ENCODE measurements at regions not wholly inside any gene's neighbourhood (a gene's known extent, or its start where the extent isn't known, plus 50 kb on each side); places are given as distances from the start of the nearest gene placed in this dataset.
"Not testable (repeated sequence)": the region's sequence is repeated elsewhere in the genome, so short reads cannot be mapped to it uniquely, and the experiment has no call there.

GRCh38 chr10:94129393-94130130, 135.8 kb downstream of the PLCE1 start:
- no peak for DNase-seq

GRCh38 chr10:94131885-94132284, 138.2 kb downstream of the PLCE1 start:
- peak in 1 of 2 experiments; percentile 8 for DNase-seq

DNA sequence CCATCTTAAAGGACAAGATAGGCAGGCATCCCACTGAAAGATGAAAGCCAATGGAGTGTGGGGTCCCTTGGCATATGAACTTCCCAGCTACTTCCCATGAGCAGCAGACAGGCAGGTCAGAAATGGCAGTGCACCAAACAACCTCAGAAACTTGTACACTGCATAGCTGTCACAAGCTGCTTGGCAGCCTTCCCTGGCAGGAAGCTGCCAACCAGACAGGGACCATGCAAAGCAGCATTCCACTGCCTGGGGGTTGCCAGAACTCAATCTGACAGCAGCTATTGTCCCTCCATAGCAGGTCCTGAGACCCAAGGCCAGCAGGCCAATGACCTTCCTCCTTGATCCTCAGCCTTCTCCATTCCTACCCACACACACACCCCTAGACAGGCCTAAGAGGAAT, 139.5 kb downstream of the PLCE1 start:
- DNase-seq: peak; percentile 46 to 78

DNA sequence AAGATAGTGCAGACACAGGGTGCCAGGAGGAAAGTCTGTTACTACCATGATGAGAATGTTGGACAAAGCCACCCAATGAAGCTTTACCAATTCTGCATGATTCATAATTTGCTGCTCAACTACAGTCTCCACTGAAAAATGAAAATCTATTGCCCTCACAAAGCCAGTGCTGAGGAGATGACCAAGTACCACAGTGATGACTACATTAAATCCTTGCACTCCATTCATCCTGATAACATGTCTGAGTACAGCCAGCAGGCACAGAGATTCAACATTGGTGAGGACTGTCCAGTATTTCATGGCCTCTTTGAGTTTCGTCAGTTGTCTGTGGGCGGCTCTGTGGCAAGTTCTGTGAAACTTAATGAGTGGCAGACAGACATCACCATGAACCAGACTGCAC, 144.0 kb downstream of the PLCE1 start:
- peak in 1 of 2 experiments; percentile 38 for DNase-seq

DNA sequence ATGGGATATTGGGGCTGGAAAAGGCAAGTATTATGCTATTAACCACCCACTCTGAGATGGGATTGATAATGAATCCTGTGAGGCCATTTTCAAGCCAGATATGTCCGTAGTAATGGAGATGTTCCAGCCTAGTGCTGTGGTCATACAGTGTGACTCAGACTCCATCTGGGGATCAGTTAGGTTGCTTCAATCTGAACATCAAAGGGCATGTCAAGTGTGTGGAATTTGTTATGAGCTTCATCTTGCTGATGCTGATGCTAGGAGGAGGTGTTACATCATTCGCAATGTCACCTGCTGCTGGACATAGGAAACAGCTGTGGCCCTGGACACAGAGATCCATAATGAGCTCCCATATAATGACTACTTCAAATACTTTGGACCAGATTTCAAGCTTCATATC, 144.7 kb downstream of the PLCE1 start:
- DNase-seq: no peak

- no peak for DNase-seq
Observed at GRCh38 chr10:94143261-94143660, 149.5 kb downstream of the PLCE1 start.

- no peak for DNase-seq
Observed at GRCh38 chr10:94146313-94146712, 152.6 kb downstream of the PLCE1 start.

DNA sequence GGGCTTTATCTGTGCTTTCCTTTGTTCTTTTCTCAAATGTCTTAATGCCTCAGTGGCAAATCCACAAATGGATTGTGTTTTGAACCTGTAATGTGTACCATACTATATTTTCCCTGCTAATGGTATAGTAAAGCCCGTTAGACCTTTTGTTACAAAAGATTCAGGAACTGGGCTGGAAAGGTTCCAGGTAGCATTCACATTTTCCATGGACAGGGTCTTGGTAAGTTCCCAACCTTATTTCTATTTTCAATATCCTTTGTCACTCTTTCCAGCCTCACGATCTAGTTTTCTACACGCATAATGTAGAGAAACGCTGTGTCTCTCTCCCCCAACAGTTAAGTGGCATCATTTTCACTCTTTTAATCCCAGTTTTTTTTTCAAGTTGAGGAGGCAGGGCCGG, 153.0 kb downstream of the PLCE1 start:
- no peak for DNase-seq

- no peak for DNase-seq
Observed at GRCh38 chr10:94149702-94150101, 156.0 kb downstream of the PLCE1 start.

DNA sequence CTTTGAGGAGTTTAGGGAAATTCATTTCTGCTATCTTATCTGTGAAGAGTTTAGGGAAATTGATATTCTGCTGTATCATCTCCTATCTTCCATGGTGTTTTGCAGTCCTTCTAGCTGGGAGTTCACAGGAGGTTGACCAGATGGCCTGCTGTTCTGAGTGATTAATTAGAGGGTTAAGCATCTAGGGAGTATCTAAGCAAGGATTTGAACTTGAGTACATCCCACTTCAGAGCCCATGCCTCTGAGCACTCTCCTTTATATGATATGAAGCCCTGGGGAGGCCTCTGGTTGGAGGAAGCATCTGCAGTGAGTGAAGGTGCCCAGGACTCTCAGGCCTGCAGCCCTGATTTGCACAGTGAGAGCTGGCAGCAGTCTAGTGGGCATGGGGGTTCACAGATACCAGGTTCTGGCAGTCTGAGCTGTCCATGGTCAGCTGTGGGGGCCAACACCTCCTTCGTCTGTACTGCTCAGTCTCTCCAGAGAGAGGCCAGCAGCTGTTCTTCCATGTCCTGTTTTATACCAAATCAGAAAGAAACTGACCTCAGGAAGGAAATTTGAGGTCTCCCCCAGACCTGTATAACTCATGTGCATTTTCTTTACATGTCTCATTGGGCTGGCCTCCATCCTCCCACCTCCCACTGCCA, 156.9 kb downstream of the PLCE1 start:
- DNase-seq: no peak

- DNase-seq: no peak
Observed at GRCh38 chr10:94155722-94156271, 162.1 kb downstream of the PLCE1 start.

DNA sequence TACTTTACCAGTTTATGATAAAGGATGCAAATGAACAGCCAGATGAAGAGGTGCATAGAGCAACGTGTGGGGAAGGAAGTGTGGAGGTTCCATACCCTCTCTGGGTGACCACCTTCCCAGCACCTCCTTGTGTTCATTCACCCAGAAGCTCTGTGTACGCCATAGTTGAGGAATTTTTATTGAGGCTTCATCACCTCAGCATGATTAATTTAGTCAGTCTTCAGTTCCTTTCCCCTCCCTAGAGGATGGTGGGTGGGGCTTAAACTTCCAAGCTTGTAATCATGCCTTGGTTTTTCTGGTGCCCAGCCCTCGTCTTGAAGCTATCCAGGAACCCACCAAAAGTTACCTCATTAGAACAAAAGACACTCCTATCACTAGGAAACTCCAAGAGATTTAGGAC, 162.7 kb downstream of the PLCE1 start:
- no peak for DNase-seq

DNA sequence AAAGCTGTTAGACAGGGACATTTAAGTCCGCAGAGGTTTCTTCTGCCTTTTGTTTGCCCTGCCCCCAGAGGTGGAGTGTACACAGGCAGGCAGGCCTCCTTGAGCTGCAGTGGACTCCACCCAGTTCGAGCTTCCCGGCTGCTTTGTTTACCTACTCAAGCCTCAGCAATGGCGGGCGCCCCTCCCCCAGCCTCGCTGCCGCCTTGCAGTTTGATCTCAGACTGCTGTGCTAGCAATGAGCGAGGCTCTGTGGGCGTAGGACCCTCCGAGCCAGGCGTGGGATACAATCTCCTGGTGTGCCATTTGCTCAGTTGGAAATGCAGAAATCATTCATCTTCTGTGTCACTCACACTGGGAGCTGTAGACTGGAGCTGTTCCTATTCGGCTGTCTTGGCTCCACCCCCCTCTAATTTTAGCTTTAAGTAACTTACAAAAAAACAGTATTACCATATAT, 171.5 kb downstream of the PLCE1 start:
- not testable (repeated sequence) for DNase-seq

DNA sequence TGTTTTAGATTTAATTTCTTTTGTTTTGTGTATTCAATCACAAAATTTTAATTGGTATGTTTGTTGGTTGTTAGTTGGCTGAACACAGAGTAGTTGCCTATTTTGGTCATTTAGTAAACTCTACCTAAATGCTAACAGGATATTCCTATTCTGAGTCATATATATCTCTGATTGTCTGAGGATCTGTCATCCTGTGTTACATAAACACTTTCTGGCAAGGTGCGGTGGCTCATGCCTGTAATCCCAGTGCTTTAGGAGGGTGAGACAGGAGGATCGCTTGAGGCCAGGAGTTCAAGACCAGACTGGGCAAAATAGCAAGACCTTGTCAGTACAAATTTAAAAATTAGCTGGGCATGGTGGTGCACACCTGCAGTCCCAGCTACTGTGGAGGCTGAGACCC, 178.6 kb downstream of the PLCE1 start:
- no peak for DNase-seq

DNA sequence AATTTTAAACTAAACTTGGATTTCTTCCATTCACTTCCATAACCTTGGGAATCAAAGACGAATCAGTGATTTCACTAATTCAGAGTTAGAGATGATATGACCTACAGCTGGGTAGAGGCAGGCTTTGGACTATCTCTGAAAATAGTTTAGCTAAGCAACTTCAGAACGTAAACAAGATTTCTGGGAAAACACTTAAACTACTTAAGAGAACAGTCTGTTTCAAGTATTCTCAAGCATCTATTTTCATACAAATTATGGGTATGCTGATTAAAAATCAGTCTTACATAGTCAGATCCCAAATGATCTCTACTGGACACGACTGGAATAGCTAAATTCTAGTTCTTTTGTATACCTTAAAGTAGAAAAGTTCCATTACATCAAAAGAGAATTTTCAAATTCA, 179.9 kb downstream of the PLCE1 start:
- no peak for DNase-seq

DNA sequence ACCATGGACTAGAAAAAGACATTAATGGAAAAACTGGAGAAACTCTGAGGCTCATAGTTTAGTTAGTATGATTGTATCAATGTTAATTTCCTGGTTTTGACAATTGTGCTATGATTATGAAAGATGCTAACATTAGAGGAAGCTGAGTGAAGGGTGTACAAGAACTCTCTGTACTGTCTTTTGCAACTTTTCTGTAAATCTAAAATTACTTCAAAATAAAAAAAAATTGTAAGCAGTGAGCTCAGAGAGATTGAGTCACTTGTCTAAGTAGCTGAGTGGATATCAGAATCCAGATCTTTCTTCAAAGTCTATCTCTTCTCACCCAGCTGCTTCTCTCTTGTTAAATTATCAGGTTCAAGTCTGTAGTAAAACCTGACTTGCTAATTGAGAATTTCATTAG, 181.1 kb downstream of the PLCE1 start:
- DNase-seq: no peak

GRCh38 chr10:94178475-94179253, 184.1 kb downstream of the NOC3L start:
- no peak for DNase-seq

DNA sequence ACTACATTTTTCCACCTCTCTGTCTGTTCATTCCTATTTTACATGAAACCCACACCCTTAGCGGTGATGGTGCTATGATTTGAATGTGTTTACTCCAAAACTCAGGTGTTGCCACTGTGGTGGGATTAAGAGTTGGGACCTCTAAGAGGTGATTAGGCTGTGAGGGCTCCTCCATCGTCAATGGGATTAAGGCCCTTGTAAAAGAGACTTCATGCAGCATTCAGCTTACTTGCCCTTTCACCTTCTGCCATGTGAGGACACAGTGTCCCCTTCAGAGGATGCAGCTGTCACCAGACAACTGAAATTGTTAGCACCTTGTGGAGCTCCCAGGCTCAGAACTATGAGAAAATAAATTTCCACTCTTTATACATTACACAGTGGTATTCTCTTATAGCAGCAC, 182.2 kb downstream of the NOC3L start:
- DNase-seq: no peak

GRCh38 chr10:94183666-94184264, 179.0 kb downstream of the NOC3L start:
- DNase-seq: no peak

DNA sequence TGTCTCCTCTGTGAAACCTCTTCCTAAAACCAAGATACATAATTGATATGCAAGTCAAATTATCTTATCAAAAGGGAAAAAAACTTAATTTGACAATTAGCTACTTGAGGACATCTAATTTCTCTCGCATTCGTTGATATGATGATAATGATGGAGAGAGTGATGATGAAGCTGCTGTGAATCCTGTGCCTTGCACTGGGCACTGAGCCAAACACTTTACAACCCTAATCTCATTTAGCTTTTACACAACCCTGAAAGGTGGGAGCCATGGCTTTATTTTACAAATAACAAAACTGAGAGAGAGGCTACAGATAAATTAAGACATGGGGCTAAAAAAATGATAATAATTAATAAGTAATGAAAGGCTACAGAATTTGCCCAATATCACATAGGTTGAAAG, 176.0 kb downstream of the NOC3L start:
- DNase-seq: no peak

GRCh38 chr10:94192333-94192732, 170.4 kb downstream of the NOC3L start:
- no peak for DNase-seq

DNA sequence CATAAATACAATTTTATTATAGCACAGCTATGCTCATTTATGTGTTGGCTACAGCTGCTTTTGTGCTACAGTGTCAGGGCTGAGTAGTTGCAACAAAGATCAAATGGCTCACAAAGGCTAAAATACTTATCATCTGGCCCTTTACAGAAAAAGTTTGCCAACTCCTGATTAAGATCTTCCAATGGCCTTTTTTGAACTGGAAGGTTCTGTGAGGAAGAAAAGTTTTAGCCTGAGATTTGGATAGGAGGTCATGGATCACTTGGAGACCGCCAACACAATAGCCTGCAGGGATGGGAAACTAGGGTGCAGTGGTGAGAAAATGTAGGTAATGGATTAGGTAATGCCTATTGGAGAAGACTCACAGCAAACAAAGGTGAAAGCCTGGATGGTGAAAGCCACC, 169.8 kb downstream of the NOC3L start:
- DNase-seq: no peak

DNA sequence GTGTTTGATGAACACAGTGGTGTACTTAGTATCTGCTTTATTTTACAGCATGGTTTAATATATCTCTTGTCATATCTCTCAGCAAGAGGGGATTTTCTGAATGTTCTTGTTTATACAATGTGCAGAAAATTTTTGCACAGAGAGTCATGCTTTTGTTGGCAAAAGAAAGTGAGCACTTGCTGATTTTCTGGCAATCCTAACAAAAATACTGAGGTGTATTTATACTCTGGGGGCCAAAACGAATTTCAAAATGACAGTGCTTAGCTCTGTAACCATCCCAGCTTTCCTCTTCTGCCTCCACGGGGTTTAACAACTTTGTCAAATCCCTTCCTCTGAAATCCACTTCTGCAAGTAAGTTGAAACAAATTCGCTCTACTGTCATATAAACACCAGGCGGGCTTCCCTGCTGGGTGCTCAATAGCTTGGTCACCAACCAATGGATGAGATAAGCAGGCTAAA, 169.2 kb downstream of the NOC3L start:
- DNase-seq: no peak
